Lower leg skin (tissue), 3 donors: ENCODE measurements at regions not wholly inside any gene's neighbourhood (a gene's known extent, or its start where the extent isn't known, plus 50 kb on each side); places are given as distances from the start of the nearest gene placed in this dataset.

ENCODE experiments used
- POLR2A ChIP-seq, 2 donors: fragments of 450-650 bp; IDR thresholded peaks; one replicate each; pipeline ENCODE4 v1.6.1; 2016 to 2017; ENCODE audit warnings: antibody characterized with exemption in 2 of 2, mild to moderate bottlenecking in 1 of 2, moderate library complexity in 1 of 2
- TF ChIP-seq, protein P1 (sequence below), 3 donors: fragments of 450-650 bp; IDR thresholded peaks; one replicate each; pipeline ENCODE4 v1.5.1; 2016; ENCODE audit warnings: antibody characterized with exemption in 3 of 3, mild to moderate bottlenecking in 3 of 3, moderate library complexity in 2 of 3

- no peak for TF ChIP-seq POLR2A (IDR thresholded peaks at IDR 0.05)
- TF ChIP-seq, protein P1, sequence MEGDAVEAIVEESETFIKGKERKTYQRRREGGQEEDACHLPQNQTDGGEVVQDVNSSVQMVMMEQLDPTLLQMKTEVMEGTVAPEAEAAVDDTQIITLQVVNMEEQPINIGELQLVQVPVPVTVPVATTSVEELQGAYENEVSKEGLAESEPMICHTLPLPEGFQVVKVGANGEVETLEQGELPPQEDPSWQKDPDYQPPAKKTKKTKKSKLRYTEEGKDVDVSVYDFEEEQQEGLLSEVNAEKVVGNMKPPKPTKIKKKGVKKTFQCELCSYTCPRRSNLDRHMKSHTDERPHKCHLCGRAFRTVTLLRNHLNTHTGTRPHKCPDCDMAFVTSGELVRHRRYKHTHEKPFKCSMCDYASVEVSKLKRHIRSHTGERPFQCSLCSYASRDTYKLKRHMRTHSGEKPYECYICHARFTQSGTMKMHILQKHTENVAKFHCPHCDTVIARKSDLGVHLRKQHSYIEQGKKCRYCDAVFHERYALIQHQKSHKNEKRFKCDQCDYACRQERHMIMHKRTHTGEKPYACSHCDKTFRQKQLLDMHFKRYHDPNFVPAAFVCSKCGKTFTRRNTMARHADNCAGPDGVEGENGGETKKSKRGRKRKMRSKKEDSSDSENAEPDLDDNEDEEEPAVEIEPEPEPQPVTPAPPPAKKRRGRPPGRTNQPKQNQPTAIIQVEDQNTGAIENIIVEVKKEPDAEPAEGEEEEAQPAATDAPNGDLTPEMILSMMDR (IDR thresholded peaks at IDR 0.05): no peak
Observed at GRCh38 chr12:47562201-47562600, 143.6 kb downstream of the RPAP3 start.
